Esophagus squamous epithelium (tissue), 4 donors: ENCODE measurements at regions not wholly inside any gene's neighbourhood (a gene's known extent, or its start where the extent isn't known, plus 50 kb on each side); places are given as distances from the start of the nearest gene placed in this dataset.

Experiments
- POLR2A ChIP-seq, 4 donors: fragments of 450-650 bp; IDR thresholded peaks; one replicate each; pipeline ENCODE4 v1.6.1; 2017; ENCODE audit warnings: antibody characterized with exemption in 4 of 4, mild to moderate bottlenecking in 4 of 4, moderate library complexity in 3 of 4
- TF ChIP-seq, protein P1 (sequence below), 6 experiments: fragments of 450-650 bp in 4 of 6; fragments of 200-600 bp in 2 of 6; sonication (generic) in 2 of 6; IDR thresholded peaks; one replicate each; pipeline ENCODE4 v1.5.1; 2016 to 2019; ENCODE audit warnings: antibody characterized with exemption in 6 of 6, mild to moderate bottlenecking in 4 of 6, moderate library complexity in 4 of 6

DNA sequence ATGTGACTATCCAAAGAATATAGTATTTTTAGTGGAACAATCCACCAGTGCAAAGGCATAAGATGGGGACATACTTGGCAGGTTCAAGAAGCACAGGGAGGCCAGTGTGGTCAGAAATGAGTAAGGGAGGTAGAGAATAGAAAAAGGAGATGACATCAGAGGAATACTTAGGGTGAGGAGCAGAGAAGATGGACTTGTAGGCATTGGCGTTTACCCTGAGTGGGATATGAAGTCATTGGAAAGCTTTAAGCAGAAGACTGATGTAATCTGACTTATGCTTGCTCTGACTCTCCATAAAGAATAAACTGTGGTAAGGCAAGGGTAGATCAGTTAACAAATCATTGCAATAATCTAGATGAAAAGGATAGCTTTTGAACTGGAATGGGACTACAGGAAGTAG is 228.7 kb downstream of the GJA1 start:
- no peak for TF ChIP-seq POLR2A (IDR thresholded peaks at IDR 0.05)
- TF ChIP-seq, protein P1, sequence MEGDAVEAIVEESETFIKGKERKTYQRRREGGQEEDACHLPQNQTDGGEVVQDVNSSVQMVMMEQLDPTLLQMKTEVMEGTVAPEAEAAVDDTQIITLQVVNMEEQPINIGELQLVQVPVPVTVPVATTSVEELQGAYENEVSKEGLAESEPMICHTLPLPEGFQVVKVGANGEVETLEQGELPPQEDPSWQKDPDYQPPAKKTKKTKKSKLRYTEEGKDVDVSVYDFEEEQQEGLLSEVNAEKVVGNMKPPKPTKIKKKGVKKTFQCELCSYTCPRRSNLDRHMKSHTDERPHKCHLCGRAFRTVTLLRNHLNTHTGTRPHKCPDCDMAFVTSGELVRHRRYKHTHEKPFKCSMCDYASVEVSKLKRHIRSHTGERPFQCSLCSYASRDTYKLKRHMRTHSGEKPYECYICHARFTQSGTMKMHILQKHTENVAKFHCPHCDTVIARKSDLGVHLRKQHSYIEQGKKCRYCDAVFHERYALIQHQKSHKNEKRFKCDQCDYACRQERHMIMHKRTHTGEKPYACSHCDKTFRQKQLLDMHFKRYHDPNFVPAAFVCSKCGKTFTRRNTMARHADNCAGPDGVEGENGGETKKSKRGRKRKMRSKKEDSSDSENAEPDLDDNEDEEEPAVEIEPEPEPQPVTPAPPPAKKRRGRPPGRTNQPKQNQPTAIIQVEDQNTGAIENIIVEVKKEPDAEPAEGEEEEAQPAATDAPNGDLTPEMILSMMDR (IDR thresholded peaks at IDR 0.05), result no peak
